ENCODE measurements at regions not wholly inside any gene's neighbourhood (a gene's known extent, or its start where the extent isn't known, plus 50 kb on each side); places are given as distances from the start of the nearest gene placed in this dataset.

DNA sequence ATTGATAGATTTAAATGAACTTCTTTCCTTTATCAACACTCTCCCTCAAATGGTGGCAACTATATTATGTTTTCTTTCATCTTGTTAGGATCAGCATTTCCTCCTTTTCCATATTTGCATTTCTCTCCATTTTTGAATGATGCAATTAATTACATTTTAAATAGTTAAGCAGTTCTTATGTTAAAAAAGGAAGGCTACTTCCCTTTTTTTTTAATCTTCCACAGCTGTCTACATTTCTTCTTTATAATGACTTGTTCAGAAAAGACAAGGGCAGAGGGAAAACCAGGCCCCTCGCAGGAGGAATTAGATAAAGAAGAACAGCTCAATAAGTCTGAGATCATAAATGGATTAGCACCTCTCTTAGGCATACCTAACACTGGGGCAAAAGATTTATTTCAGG lies 208.9 kb downstream of the ARL4A start:
- Histone ChIP-seq H3K27ac (no peak overlapping the region; the same call in 1 of the 2 replicates), H3K36me3 (no peaks in the 10 kb centered on the region), H3K9me3 (ENCODE audit: severe bottlenecking) (no peaks in the 10 kb centered on the region), H3K4me3 (ENCODE audit: low read depth, low read length) (no peak overlapping the region), H3K27me3 (ENCODE audit: insufficient read depth, low read depth, severe bottlenecking) (no peaks in the 10 kb centered on the region)
- TF ChIP-seq, protein P1, sequence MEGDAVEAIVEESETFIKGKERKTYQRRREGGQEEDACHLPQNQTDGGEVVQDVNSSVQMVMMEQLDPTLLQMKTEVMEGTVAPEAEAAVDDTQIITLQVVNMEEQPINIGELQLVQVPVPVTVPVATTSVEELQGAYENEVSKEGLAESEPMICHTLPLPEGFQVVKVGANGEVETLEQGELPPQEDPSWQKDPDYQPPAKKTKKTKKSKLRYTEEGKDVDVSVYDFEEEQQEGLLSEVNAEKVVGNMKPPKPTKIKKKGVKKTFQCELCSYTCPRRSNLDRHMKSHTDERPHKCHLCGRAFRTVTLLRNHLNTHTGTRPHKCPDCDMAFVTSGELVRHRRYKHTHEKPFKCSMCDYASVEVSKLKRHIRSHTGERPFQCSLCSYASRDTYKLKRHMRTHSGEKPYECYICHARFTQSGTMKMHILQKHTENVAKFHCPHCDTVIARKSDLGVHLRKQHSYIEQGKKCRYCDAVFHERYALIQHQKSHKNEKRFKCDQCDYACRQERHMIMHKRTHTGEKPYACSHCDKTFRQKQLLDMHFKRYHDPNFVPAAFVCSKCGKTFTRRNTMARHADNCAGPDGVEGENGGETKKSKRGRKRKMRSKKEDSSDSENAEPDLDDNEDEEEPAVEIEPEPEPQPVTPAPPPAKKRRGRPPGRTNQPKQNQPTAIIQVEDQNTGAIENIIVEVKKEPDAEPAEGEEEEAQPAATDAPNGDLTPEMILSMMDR (IDR thresholded peaks at IDR 0.05; ENCODE audit: low read depth, low read length) = no peak
- DNase-seq = no peak

DNA sequence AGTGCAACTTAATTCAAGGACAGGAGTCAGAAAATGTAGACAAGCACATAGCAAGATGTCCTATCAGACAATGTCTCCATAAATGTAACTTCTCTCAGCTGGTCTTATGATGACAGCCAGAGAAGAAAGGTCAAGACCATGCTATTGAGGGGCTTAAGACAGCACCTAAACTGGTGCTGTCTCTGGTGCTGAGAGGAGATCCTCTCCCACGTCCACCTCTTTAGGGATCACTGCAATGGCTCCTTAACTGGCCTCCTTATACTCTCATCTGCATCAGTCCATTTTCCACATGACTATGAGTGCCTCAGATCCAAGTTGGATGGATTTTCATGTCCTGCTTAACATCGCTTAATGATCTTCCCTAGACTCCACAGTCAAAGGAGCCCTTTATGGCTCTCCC lies 210.6 kb downstream of the ARL4A start:
- Histone ChIP-seq H3K27ac (no peak overlapping the region), H3K36me3 (no peaks in the 10 kb centered on the region), H3K9me3 (ENCODE audit: severe bottlenecking) (no peaks in the 10 kb centered on the region), H3K27me3 (ENCODE audit: insufficient read depth, low read depth, severe bottlenecking) (no peaks in the 10 kb centered on the region), H3K4me3 (ENCODE audit: low read depth, low read length) (no peak overlapping the region)
- DNase-seq = no peak
- TF ChIP-seq, protein P1 (IDR thresholded peaks at IDR 0.05; ENCODE audit: low read depth, low read length) = no peak

- no peaks in the 10 kb centered on the region for H3K27me3 ChIP-seq (ENCODE audit: insufficient read depth, low read depth, severe bottlenecking)
- TF ChIP-seq, protein P1 (IDR thresholded peaks at IDR 0.05; ENCODE audit: low read depth, low read length) = no peak
- H3K27ac ChIP-seq = no peak overlapping the region
- no peak for DNase-seq
- H3K36me3 ChIP-seq = no peaks in the 10 kb centered on the region
- H3K9me3 ChIP-seq (ENCODE audit: severe bottlenecking) = no peaks in the 10 kb centered on the region
- no peak overlapping the region for H3K4me3 ChIP-seq (ENCODE audit: low read depth, low read length)
These were observed 211.2 kb downstream of the ARL4A start for GRCh38 chr7:12898620-12899019.

DNA sequence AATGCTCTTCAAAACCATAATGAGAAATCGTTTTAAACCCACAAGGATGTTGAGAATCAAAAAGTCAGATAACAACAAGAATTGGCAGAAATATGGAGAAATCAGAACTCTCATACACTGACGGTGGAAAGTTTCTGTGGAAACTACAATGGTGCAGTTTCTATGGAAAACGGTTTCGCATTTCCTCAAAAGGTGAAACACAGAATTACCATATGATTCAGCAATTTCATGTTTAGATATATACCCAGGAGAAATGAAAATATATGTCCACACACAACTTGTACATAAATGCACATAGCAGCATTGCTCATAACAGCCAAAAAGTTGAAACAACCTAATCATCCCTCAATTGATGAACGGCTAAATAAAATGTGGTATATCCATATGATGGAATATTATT lies 218.2 kb downstream of the ARL4A start:
- Histone ChIP-seq H3K27ac (no peak overlapping the region), H3K27me3 (ENCODE audit: insufficient read depth, low read depth, severe bottlenecking) (no peaks in the 10 kb centered on the region), H3K36me3 (no peaks in the 10 kb centered on the region), H3K9me3 (ENCODE audit: severe bottlenecking) (no peaks in the 10 kb centered on the region), H3K4me3 (ENCODE audit: low read depth, low read length) (no peak overlapping the region)
- DNase-seq = no peak
- TF ChIP-seq, protein P1 (IDR thresholded peaks at IDR 0.05; ENCODE audit: low read depth, low read length) = no peak

GRCh38 chr7:12907774-12908173 lies 220.3 kb downstream of the ARL4A start:
- Histone ChIP-seq H3K36me3 (no peaks in the 10 kb centered on the region), H3K9me3 (ENCODE audit: severe bottlenecking) (no peaks in the 10 kb centered on the region)

GRCh38 chr7:12909483-12909882 lies 222.1 kb downstream of the ARL4A start:
- TF ChIP-seq, protein P1 (IDR thresholded peaks at IDR 0.05; ENCODE audit: low read depth, low read length) = no peak
- Histone ChIP-seq H3K27ac (no peak overlapping the region), H3K4me3 (ENCODE audit: low read depth, low read length) (no peak overlapping the region), H3K9me3 (ENCODE audit: severe bottlenecking) (no peaks in the 10 kb centered on the region), H3K36me3 (no peaks in the 10 kb centered on the region), H3K27me3 (ENCODE audit: insufficient read depth, low read depth, severe bottlenecking) (no peaks in the 10 kb centered on the region)
- DNase-seq = no peak

More at GRCh38 chr7:12907774-12908173, 220.3 kb downstream of the ARL4A start:
- DNase-seq = no peak
- Histone ChIP-seq H3K27me3 (ENCODE audit: insufficient read depth, low read depth, severe bottlenecking) (no peaks in the 10 kb centered on the region), H3K27ac (no peak overlapping the region), H3K4me3 (ENCODE audit: low read depth, low read length) (no peak overlapping the region)
- TF ChIP-seq, protein P1 (IDR thresholded peaks at IDR 0.05; ENCODE audit: low read depth, low read length) = no peak

Measured in WERI-Rb-1 (cell line).